Fibroblast of lung (primary cell): ENCODE measurements at regions not wholly inside any gene's neighbourhood (a gene's known extent, or its start where the extent isn't known, plus 50 kb on each side); places are given as distances from the start of the nearest gene placed in this dataset.

ENCODE experiments used
- DNase-seq, 2 donors: peaks; one replicate each; pipeline versions ENCODE4 v3.0.0 to v3.0.0-alpha.2; 2010; ENCODE audit warnings: low read depth in 2 of 2
- H2AFZ ChIP-seq: 2 replicates; pipeline ENCODE4 v1.5.1; 2012; ENCODE audit warnings: low read length, control low read depth, inconsistent platforms
- H3K27ac ChIP-seq: 2 replicates; pipeline ENCODE4 v1.5.1; 2011; ENCODE audit warnings: low read length, control low read depth; ENCODE audit not compliant: insufficient read depth
- H3K27me3 ChIP-seq: 2 replicates; pipeline ENCODE4 v1.5.1; 2011; ENCODE audit warnings: mild to moderate bottlenecking, low read length; ENCODE audit not compliant: control insufficient read depth, insufficient read depth
- H3K36me3 ChIP-seq: 2 replicates; pipeline ENCODE4 v1.5.1; 2011; ENCODE audit warnings: low read length; ENCODE audit not compliant: control insufficient read depth, insufficient read depth
- H3K4me1 ChIP-seq: 2 replicates; pipeline ENCODE4 v1.5.1; 2011; ENCODE audit warnings: low read length; ENCODE audit not compliant: control insufficient read depth, insufficient read depth; ENCODE audit errors: extremely low read depth
- H3K4me2 ChIP-seq: 2 replicates; pipeline ENCODE4 v1.5.1; 2011; ENCODE audit warnings: low read length, control low read depth; ENCODE audit not compliant: insufficient read depth; ENCODE audit errors: extremely low read depth
- H3K4me3 ChIP-seq, 4 experiments: fragments of 200-600 bp in 1 of 4; sonication (generic) in 1 of 4; replicated peaks in 1 of 4; 2 replicates each; pipeline ENCODE4 v1.5.1; 2011 to 2016; ENCODE audit warnings: low read length in 4 of 4, low read depth in 3 of 4, mild to moderate bottlenecking in 3 of 4, control low read depth in 2 of 4, inconsistent platforms in 1 of 4, mixed read lengths in 1 of 4; ENCODE audit not compliant: insufficient read depth in 1 of 4; ENCODE audit errors: control extremely low read depth in 1 of 4
- H3K79me2 ChIP-seq: 2 replicates; pipeline ENCODE4 v1.5.1; 2012; ENCODE audit warnings: mild to moderate bottlenecking, low read length, inconsistent platforms; ENCODE audit not compliant: control insufficient read depth, insufficient read depth
- H3K9ac ChIP-seq: 2 replicates; pipeline ENCODE4 v1.5.1; 2011; ENCODE audit warnings: mild to moderate bottlenecking, low read length, control low read depth; ENCODE audit not compliant: insufficient read depth
- H3K9me3 ChIP-seq: 2 replicates; pipeline ENCODE4 v1.5.1; 2012; ENCODE audit warnings: low read depth, low read length; ENCODE audit not compliant: control insufficient read depth, insufficient read depth
- H4K20me1 ChIP-seq: 2 replicates; pipeline ENCODE4 v1.5.1; 2011; ENCODE audit warnings: low read length; ENCODE audit not compliant: control insufficient read depth, insufficient read depth; ENCODE audit errors: extremely low read depth
- EZH2 ChIP-seq: IDR thresholded peaks from 2 replicates; pipeline ENCODE4 v1.5.1; 2012; ENCODE audit warnings: low read length, control low read depth, mild to moderate bottlenecking; ENCODE audit errors: missing control alignments
- TF ChIP-seq, protein P1 (sequence below), 2 donors: IDR thresholded peaks in 1 of 2; conservative IDR thresholded peaks in 1 of 2; 1 replicate in 1 of 2; 2 replicates in 1 of 2; pipeline ENCODE4 v1.5.1; 2011 to 2012; ENCODE audit warnings: low read length in 2 of 2, control low read depth in 1 of 2, inconsistent platforms in 1 of 2, low read depth in 1 of 2, mild to moderate bottlenecking in 1 of 2

DNA sequence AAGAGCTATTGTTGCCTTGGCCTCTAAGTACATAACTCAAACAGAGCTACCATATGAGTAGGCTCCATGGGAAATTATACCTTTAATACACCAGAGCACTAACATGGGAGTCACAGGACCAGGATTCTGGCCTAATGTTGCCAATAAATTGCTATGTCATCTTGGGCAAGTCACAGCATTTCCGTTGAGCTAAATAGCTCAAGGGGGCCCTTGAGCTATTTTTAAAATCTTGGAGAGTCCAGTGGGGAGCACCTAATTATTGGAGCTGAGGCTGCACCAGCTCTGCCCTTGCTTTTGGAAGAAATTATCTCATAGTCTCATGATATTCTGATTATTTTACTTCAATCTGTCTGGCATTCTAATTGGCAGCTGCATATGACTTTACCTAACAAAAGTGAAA lies 350.8 kb downstream of the ENC1 start:
- no peaks in the 10 kb centered on the region for H4K20me1 ChIP-seq

DNA sequence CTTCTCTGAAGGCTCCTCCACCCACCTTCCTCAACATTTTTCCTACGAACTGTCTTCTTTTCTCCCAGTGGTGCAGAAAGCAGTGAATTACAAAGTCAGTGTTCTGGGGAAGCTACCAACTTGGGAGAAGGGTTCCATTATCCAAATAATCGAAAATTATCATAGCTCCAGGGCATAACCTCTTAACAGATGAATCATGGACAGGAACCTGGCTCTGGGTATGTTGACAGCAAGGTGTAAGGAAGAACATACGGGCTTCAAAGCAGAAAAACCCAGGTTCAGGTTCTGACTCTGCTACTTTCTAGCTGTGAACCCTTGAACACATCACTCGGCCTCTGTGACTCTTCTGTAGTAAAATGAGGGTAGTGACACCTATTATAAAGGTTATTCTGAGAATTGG lies 351.3 kb downstream of the ENC1 start:
- H3K9me3 ChIP-seq = no peaks in the 10 kb centered on the region
- no peak overlapping the region for H3K9ac ChIP-seq
- no peaks in the 10 kb centered on the region for H3K4me1 ChIP-seq
- no peak overlapping the region for H3K4me3 ChIP-seq
- no peak for TF ChIP-seq EZH2
- TF ChIP-seq, protein P1, sequence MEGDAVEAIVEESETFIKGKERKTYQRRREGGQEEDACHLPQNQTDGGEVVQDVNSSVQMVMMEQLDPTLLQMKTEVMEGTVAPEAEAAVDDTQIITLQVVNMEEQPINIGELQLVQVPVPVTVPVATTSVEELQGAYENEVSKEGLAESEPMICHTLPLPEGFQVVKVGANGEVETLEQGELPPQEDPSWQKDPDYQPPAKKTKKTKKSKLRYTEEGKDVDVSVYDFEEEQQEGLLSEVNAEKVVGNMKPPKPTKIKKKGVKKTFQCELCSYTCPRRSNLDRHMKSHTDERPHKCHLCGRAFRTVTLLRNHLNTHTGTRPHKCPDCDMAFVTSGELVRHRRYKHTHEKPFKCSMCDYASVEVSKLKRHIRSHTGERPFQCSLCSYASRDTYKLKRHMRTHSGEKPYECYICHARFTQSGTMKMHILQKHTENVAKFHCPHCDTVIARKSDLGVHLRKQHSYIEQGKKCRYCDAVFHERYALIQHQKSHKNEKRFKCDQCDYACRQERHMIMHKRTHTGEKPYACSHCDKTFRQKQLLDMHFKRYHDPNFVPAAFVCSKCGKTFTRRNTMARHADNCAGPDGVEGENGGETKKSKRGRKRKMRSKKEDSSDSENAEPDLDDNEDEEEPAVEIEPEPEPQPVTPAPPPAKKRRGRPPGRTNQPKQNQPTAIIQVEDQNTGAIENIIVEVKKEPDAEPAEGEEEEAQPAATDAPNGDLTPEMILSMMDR (conservative IDR thresholded peaks at IDR 0.05 in 1 of 2, IDR thresholded peaks at IDR 0.05 in 1 of 2; ENCODE audit: low read depth in 1 of 2, low read length in 2 of 2) = no peak
- H3K79me2 ChIP-seq = no peaks in the 10 kb centered on the region
- H3K27ac ChIP-seq = no peak overlapping the region
- no peak for DNase-seq
- no peaks in the 10 kb centered on the region for H3K36me3 ChIP-seq
- no peak overlapping the region for H3K4me2 ChIP-seq
- H3K27me3 ChIP-seq = no peaks in the 10 kb centered on the region
- H2AFZ ChIP-seq = no peak overlapping the region
- no peaks in the 10 kb centered on the region for H4K20me1 ChIP-seq

More for the DNA sequence above, 350.8 kb downstream of the ENC1 start:
- H3K4me1 ChIP-seq = no peaks in the 10 kb centered on the region
- H3K4me2 ChIP-seq = no peak overlapping the region
- H3K27me3 ChIP-seq = no peaks in the 10 kb centered on the region
- no peak overlapping the region for H3K27ac ChIP-seq
- no peak overlapping the region for H2AFZ ChIP-seq
- H3K79me2 ChIP-seq = no peaks in the 10 kb centered on the region
- H3K9ac ChIP-seq = no peak overlapping the region
- no peak overlapping the region for H3K4me3 ChIP-seq
- no peak for DNase-seq
- H3K9me3 ChIP-seq = no peaks in the 10 kb centered on the region
- no peaks in the 10 kb centered on the region for H3K36me3 ChIP-seq
- TF ChIP-seq, protein P1 (conservative IDR thresholded peaks at IDR 0.05 in 1 of 2, IDR thresholded peaks at IDR 0.05 in 1 of 2; ENCODE audit: low read depth in 1 of 2, low read length in 2 of 2) = no peak
- TF ChIP-seq EZH2 = no peak

DNA sequence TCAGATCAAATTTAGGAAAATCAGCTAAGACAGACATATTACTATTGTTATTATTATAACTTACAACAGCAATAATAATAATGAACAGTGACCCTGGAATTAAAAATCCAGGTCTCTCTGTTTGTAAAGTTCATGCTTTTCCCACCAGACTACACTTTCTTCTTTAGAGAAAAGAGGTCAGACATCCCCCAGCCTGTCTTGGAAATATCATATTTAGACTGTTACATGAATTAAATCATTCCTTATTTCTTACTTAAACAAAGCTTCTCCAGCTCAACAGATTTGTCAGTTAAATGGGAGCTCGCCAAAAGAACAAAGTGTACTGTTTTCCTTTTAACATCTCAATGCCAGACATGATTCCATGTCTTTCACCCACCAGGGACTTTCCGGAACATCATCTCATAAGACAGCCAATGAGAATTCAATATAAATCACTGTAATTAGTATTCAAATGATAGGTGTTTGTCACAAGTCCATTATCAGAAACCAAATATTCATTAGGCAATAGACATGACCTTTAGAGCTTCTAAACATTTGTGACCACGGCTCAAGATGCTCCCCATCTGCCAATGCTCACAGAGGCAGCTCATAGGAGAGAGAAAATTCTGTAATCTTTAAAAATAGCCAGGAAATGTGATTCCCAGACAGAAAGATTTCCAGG lies 351.9 kb downstream of the ENC1 start:
- H3K4me3 ChIP-seq = no peak overlapping the region
- H3K79me2 ChIP-seq = no peaks in the 10 kb centered on the region
- H2AFZ ChIP-seq = no peak overlapping the region
- H3K4me2 ChIP-seq = no peak overlapping the region
- no peak overlapping the region for H3K9ac ChIP-seq
- H3K36me3 ChIP-seq = no peaks in the 10 kb centered on the region
- TF ChIP-seq, protein P1 (conservative IDR thresholded peaks at IDR 0.05 in 1 of 2, IDR thresholded peaks at IDR 0.05 in 1 of 2; ENCODE audit: low read depth in 1 of 2, low read length in 2 of 2) = no peak
- TF ChIP-seq EZH2 = no peak
- H3K27ac ChIP-seq = no peak overlapping the region
- peak in 1 of 2 donors; percentile 77 for DNase-seq
- H4K20me1 ChIP-seq = no peaks in the 10 kb centered on the region
- no peaks in the 10 kb centered on the region for H3K4me1 ChIP-seq
- no peaks in the 10 kb centered on the region for H3K27me3 ChIP-seq
- H3K9me3 ChIP-seq = no peaks in the 10 kb centered on the region
